PFSK-1 (cell line): ENCODE measurements at regions not wholly inside any gene's neighbourhood (a gene's known extent, or its start where the extent isn't known, plus 50 kb on each side); places are given as distances from the start of the nearest gene placed in this dataset.

Experiments
- POLR2AphosphoS5 ChIP-seq: IDR thresholded peaks from 2 replicates; pipeline ENCODE4 v1.6.1; 2012; ENCODE audit warnings: low read depth, mild to moderate bottlenecking, control low read depth, low read length, moderate library complexity
- REST ChIP-seq, 2 experiments: IDR thresholded peaks; 2 replicates each; pipeline versions ENCODE4 v1.6.1 to v1.8.0; 2011 to 2012; ENCODE audit warnings: low read depth in 2 of 2, low read length in 2 of 2, control low read depth in 1 of 2, inconsistent platforms in 1 of 2, mild to moderate bottlenecking in 1 of 2, moderate library complexity in 1 of 2; ENCODE audit not compliant: insufficient read depth in 1 of 2
- SIN3A ChIP-seq: IDR thresholded peaks from 2 replicates; pipeline ENCODE4 v1.6.1; 2012; ENCODE audit warnings: mild to moderate bottlenecking, low read length, moderate library complexity, borderline replicate concordance; ENCODE audit not compliant: insufficient read depth

- TF ChIP-seq POLR2AphosphoS5 (no peak), SIN3A (no peak), REST (IDR thresholded peaks at IDR 0.05; ENCODE audit: insufficient read depth in 1 of 2, low read depth in 2 of 2, low read length in 2 of 2) (no peak)
These were observed 303.3 kb upstream of the ACTBL2 start for GRCh38 chr5:57785946-57786345.
